Upper lobe of left lung (tissue), 6 donors: ENCODE measurements at regions not wholly inside any gene's neighbourhood (a gene's known extent, or its start where the extent isn't known, plus 50 kb on each side); places are given as distances from the start of the nearest gene placed in this dataset.
"Not testable (repeated sequence)": the region's sequence is repeated elsewhere in the genome, so short reads cannot be mapped to it uniquely, and the experiment has no call there.

Experiments
- ATAC-seq, 2 donors: fragments of 200-7000 bp; cut with Tn5 transposase; one replicate each; pipeline ENCODE4 v1.9.1; 2022; ENCODE audit warnings: mild to moderate bottlenecking in 2 of 2, moderate library complexity in 2 of 2; ENCODE audit not compliant: low FRiP score in 2 of 2
- DNase-seq, 2 donors: peaks; one replicate each; pipeline ENCODE4 v3.0.0-alpha.2; 2019 to 2020
- H3K27ac ChIP-seq, 4 donors: fragments of 200-600 bp; sonication (generic); one replicate each; pipeline ENCODE4 v1.5.1; 2016 to 2019
- H3K27me3 ChIP-seq, 4 donors: fragments of 200-600 bp; sonication (generic); one replicate each; pipeline ENCODE4 v1.5.1; 2017 to 2019
- H3K36me3 ChIP-seq, 4 donors: fragments of 200-600 bp; sonication (generic); one replicate each; pipeline ENCODE4 v1.5.1; 2016 to 2019
- H3K4me1 ChIP-seq, 4 donors: fragments of 200-600 bp; sonication (generic); one replicate each; pipeline ENCODE4 v1.5.1; 2018 to 2019
- H3K4me3 ChIP-seq, 4 donors: fragments of 200-600 bp; sonication (generic); one replicate each; pipeline ENCODE4 v1.5.1; 2017 to 2019; ENCODE audit warnings: mild to moderate bottlenecking in 2 of 4, moderate library complexity in 1 of 4
- H3K9me3 ChIP-seq, 4 donors: fragments of 200-600 bp; sonication (generic); one replicate each; pipeline ENCODE4 v1.5.1; 2018 to 2019
- EP300 ChIP-seq, 4 donors: sonication (generic); formaldehyde crosslinking; IDR thresholded peaks; one replicate each; pipeline ENCODE4 v1.5.1; 2017; ENCODE audit warnings: antibody characterized with exemption in 4 of 4, control low read depth in 2 of 4
- POLR2A ChIP-seq, 4 donors: fragments of 450-650 bp; IDR thresholded peaks; one replicate each; pipeline ENCODE4 v1.5.1; 2016 to 2017; ENCODE audit warnings: antibody characterized with exemption in 4 of 4, mild to moderate bottlenecking in 2 of 4
- POLR2AphosphoS5 ChIP-seq, 2 donors: sonication (generic); formaldehyde crosslinking; IDR thresholded peaks; one replicate each; pipeline ENCODE4 v1.5.1; 2017; ENCODE audit warnings: antibody characterized with exemption in 2 of 2
- WGBS, 2 donors: methylation state at CpG; one replicate each; pipeline ENCODE4 v1.1.5; 2017 to 2018; 5-methylcytosine and 5-hydroxymethylcytosine counted together
- TF ChIP-seq, protein P1 (sequence below), 6 experiments: fragments of 450-650 bp in 4 of 6; fragments of 200-600 bp in 2 of 6; sonication (generic) in 2 of 6; IDR thresholded peaks; one replicate each; pipeline ENCODE4 v1.5.1; 2016 to 2019; ENCODE audit warnings: antibody characterized with exemption in 6 of 6
- donor health status: DM: no; HTN: no; CAD: no; lungs with moderate emphysema.
- donor health status: DM: no; HTN: yes; CAD: no; lungs with severe emphysema.

DNA sequence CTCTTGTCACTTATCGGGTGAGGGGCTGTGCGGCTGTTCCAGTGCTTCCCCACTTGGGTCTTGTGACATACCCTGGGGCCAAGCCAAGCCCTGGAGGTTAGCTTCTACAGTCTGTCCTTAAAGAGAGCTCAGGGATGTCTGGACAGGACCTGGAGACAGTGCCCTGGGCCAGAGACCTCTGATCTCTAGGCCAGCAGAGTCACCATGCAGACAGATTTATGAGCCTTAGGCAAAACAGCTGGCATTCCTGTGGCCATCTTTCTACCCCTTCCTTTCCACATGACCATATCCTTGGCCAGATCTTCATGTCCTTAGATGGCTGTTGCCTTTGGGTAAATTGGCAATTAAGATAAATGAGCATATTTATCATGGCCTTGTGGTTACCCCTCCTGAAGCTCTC lies 678.6 kb downstream of the MAFB start:
- WGBS, 2 donors: 94 to 100% methylated on average over 1 to 2 of the region's 2 CpGs
- Histone ChIP-seq H3K27me3 (no peaks in the 10 kb centered on the region), H3K27ac (no peak overlapping the region), H3K4me1 (no peaks in the 10 kb centered on the region), H3K4me3 (no peak overlapping the region), H3K9me3 (peaks cover 0 to 3% (median 0%) of the 10 kb centered on the region in 4 donors), H3K36me3 (no peaks in the 10 kb centered on the region)
- no peak for TF ChIP-seq POLR2A (IDR thresholded peaks at IDR 0.05)
- TF ChIP-seq EP300 (IDR thresholded peaks at IDR 0.05): no peak
- no peak for TF ChIP-seq POLR2AphosphoS5 (IDR thresholded peaks at IDR 0.05)
- TF ChIP-seq, protein P1, sequence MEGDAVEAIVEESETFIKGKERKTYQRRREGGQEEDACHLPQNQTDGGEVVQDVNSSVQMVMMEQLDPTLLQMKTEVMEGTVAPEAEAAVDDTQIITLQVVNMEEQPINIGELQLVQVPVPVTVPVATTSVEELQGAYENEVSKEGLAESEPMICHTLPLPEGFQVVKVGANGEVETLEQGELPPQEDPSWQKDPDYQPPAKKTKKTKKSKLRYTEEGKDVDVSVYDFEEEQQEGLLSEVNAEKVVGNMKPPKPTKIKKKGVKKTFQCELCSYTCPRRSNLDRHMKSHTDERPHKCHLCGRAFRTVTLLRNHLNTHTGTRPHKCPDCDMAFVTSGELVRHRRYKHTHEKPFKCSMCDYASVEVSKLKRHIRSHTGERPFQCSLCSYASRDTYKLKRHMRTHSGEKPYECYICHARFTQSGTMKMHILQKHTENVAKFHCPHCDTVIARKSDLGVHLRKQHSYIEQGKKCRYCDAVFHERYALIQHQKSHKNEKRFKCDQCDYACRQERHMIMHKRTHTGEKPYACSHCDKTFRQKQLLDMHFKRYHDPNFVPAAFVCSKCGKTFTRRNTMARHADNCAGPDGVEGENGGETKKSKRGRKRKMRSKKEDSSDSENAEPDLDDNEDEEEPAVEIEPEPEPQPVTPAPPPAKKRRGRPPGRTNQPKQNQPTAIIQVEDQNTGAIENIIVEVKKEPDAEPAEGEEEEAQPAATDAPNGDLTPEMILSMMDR (IDR thresholded peaks at IDR 0.05): no peak
- DNase-seq (peak in 1 of 2 donors; percentile 20), ATAC-seq (no peak)

DNA sequence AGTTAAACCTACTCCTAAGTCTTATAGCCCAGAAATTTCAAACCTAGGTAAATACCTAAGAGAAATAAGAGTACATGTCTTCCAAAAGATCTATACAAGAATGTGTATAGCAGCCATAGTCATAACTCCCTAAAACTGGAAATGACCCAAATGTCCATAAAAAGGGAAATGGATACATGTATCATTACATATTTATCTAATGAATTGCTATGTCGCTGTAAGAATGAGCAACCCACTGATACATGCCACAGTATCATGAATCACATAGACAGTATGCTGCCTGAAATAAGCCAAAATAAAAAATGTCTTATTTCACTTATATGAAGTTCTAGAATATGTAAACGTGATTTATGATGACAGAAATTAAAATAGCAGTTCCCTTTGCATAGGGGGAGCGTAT lies 679.5 kb downstream of the MAFB start:
- ATAC-seq: no peak
- DNase-seq: no peak
- Histone ChIP-seq H3K27ac (no peak overlapping the region), H3K27me3 (no peaks in the 10 kb centered on the region), H3K4me1 (no peaks in the 10 kb centered on the region), H3K4me3 (no peak overlapping the region), H3K36me3 (no peaks in the 10 kb centered on the region), H3K9me3 (peaks cover 0 to 3% (median 0%) of the 10 kb centered on the region in 4 donors)
- WGBS, 2 donors: 74 to 76% methylated on average over 3 of the region's 3 CpGs
- TF ChIP-seq POLR2A (IDR thresholded peaks at IDR 0.05): no peak
- TF ChIP-seq EP300 (IDR thresholded peaks at IDR 0.05): no peak
- TF ChIP-seq POLR2AphosphoS5 (IDR thresholded peaks at IDR 0.05): no peak
- TF ChIP-seq, protein P1 (IDR thresholded peaks at IDR 0.05): no peak

DNA sequence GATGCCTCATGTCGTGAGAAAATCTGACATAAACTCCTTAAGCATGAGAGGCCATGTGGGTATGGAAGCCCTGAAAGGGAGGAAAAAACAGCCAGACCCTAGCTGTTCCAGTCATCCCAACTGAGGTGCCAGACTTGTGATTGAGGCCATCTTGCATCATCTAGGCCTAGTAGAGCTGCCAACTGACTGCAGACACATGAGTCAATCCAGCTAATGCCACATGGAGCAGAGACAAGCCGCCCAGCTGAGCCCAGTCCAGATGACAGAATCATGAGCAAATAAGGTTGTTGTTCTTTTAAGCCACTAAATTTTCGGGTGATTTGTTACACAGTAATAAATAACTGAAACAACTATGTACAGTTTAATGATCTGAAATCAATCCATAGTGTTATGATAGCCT lies 680.9 kb downstream of the MAFB start:
- no peaks in the 10 kb centered on the region for H3K27me3 ChIP-seq
- peaks cover 0 to 3% (median 0%) of the 10 kb centered on the region in 4 donors for H3K9me3 ChIP-seq
- H3K4me3 ChIP-seq: no peak overlapping the region
- TF ChIP-seq POLR2AphosphoS5 (IDR thresholded peaks at IDR 0.05): no peak
- TF ChIP-seq, protein P1 (IDR thresholded peaks at IDR 0.05): no peak
- no peak for TF ChIP-seq POLR2A (IDR thresholded peaks at IDR 0.05)
- TF ChIP-seq EP300 (IDR thresholded peaks at IDR 0.05): no peak
- H3K4me1 ChIP-seq: no peaks in the 10 kb centered on the region
- H3K27ac ChIP-seq: no peak overlapping the region
- ATAC-seq (no peak), DNase-seq (no peak)
- H3K36me3 ChIP-seq: no peaks in the 10 kb centered on the region
- WGBS, 2 donors: 84 to 85% methylated on average over 3 of the region's 3 CpGs

DNA sequence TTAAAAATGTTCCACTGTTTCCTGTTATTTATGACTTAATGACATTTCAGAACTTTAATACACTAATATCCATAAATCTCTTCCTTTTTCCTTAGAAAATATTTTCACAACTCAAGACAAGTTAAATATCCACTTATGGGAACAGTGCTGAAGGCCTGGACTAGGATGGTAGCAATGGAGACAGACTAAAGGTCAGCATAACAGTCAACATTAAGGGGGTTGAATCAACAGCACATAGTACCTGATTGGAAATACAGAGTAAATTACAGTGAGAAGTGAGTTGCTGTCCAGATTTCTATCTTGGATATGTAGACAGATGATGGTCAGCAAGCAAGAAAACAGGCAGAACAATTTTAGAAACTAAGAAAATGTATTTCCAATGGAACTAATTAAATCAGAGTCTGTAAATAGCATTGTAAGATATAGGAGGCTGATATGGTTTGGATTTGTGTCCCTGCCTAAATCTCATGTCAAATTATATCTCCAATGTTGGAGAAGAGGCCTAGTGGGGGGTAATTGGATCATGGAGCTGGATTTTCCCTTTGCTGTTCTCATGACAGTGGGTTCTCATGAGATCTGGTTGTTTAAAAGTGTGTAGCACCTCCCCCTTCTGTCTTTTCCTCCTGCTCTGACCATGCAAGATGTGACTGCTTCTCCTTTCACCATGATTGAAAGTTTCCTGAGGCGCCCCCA lies 682.7 kb downstream of the MAFB start:
- Histone ChIP-seq H3K27me3 (no peaks in the 10 kb centered on the region), H3K9me3 (peaks cover 0 to 3% (median 0%) of the 10 kb centered on the region in 4 donors), H3K4me3 (no peak overlapping the region), H3K4me1 (no peaks in the 10 kb centered on the region), H3K36me3 (no peaks in the 10 kb centered on the region), H3K27ac (no peak overlapping the region)
- ATAC-seq (no peak), DNase-seq (no peak)
- 47 to 48% methylated on average over 1 of the region's 1 CpG for WGBS, 2 donors
- TF ChIP-seq, protein P1 (IDR thresholded peaks at IDR 0.05): no peak
- no peak for TF ChIP-seq EP300 (IDR thresholded peaks at IDR 0.05)
- no peak for TF ChIP-seq POLR2A (IDR thresholded peaks at IDR 0.05)
- TF ChIP-seq POLR2AphosphoS5 (IDR thresholded peaks at IDR 0.05): no peak

DNA sequence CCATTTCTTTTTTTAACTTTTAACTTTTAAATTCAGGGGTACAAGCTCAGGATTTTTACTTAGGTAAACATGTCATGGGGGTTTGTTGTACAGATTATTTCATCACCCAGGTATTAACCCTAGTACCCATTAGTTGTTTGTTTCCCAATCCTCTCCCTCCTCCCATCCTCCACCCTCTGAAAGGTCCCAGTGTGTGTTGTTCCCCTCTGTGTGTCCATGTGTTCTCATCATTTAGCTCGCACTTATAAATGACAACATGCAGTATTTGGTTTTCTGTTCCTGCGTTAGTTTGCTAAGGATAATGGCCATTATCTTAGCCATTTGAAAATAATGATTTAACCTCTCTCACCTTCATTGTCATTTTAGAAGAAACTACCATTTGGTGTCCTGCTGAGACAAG lies 684.9 kb downstream of the MAFB start:
- WGBS, 2 donors: 70 to 76% methylated on average over 2 of the region's 2 CpGs
- H3K9me3 ChIP-seq, H3K27me3 ChIP-seq, H3K36me3 ChIP-seq, H3K4me3 ChIP-seq, H3K27ac ChIP-seq, DNase-seq, H3K4me1 ChIP-seq, ATAC-seq: not testable (repeated sequence)
